ENCODE measurements at regions not wholly inside any gene's neighbourhood (a gene's known extent, or its start where the extent isn't known, plus 50 kb on each side); places are given as distances from the start of the nearest gene placed in this dataset.

- TF ChIP-seq CTCF (IDR thresholded peaks at IDR 0.05; ENCODE audit: insufficient read depth, low read length, poor library complexity, severe bottlenecking), result no peak
- DNase-seq (ENCODE audit: extremely low read depth, insufficient read length), result no peak
- Histone ChIP-seq H3K27me3 (replicated peaks; ENCODE audit: control insufficient read depth, insufficient read depth, low read length) (no peaks in the 10 kb centered on the region), H3K36me3 (ENCODE audit: control insufficient read depth, insufficient read depth, low read length) (no peaks in the 10 kb centered on the region), H3K4me3 (replicated peaks; ENCODE audit: low read depth, low read length) (no peak overlapping the region)
Measured at GRCh38 chr21:28773036-28773435, 219.6 kb downstream of the LTN1 start.

GRCh38 chr21:28771790-28772501 is 220.7 kb downstream of the LTN1 start:
- no peak for DNase-seq (ENCODE audit: extremely low read depth, insufficient read length)
- H3K36me3 ChIP-seq (ENCODE audit: control insufficient read depth, insufficient read depth, low read length), result no peaks in the 10 kb centered on the region
- H3K4me3 ChIP-seq (replicated peaks; ENCODE audit: low read depth, low read length), result no peak overlapping the region
- TF ChIP-seq CTCF (IDR thresholded peaks at IDR 0.05; ENCODE audit: insufficient read depth, low read length, poor library complexity, severe bottlenecking), result no peak
- no peaks in the 10 kb centered on the region for H3K27me3 ChIP-seq (replicated peaks; ENCODE audit: control insufficient read depth, insufficient read depth, low read length)

- no peak for DNase-seq (ENCODE audit: extremely low read depth, insufficient read length)
- H3K4me3 ChIP-seq (replicated peaks; ENCODE audit: low read depth, low read length), result no peak overlapping the region
- TF ChIP-seq CTCF (IDR thresholded peaks at IDR 0.05; ENCODE audit: insufficient read depth, low read length, poor library complexity, severe bottlenecking), result no peak
- H3K36me3 ChIP-seq (ENCODE audit: control insufficient read depth, insufficient read depth, low read length), result no peaks in the 10 kb centered on the region
- H3K27me3 ChIP-seq (replicated peaks; ENCODE audit: control insufficient read depth, insufficient read depth, low read length), result no peaks in the 10 kb centered on the region
Measured at GRCh38 chr21:28770867-28771661, 221.6 kb downstream of the LTN1 start.

- H3K27me3 ChIP-seq (replicated peaks; ENCODE audit: control insufficient read depth, insufficient read depth, low read length), result no peaks in the 10 kb centered on the region
- no peak for TF ChIP-seq CTCF (IDR thresholded peaks at IDR 0.05; ENCODE audit: insufficient read depth, low read length, poor library complexity, severe bottlenecking)
- no peak overlapping the region for H3K4me3 ChIP-seq (replicated peaks; ENCODE audit: low read depth, low read length)
- DNase-seq (ENCODE audit: extremely low read depth, insufficient read length), result no peak
- no peaks in the 10 kb centered on the region for H3K36me3 ChIP-seq (ENCODE audit: control insufficient read depth, insufficient read depth, low read length)
Measured at GRCh38 chr21:28769683-28770082, 223.0 kb downstream of the LTN1 start.

GRCh38 chr21:28768753-28769152 is 223.9 kb downstream of the LTN1 start:
- Histone ChIP-seq H3K4me3 (replicated peaks; ENCODE audit: low read depth, low read length) (no peak overlapping the region), H3K36me3 (ENCODE audit: control insufficient read depth, insufficient read depth, low read length) (no peaks in the 10 kb centered on the region), H3K27me3 (replicated peaks; ENCODE audit: control insufficient read depth, insufficient read depth, low read length) (no peaks in the 10 kb centered on the region)
- no peak for TF ChIP-seq CTCF (IDR thresholded peaks at IDR 0.05; ENCODE audit: insufficient read depth, low read length, poor library complexity, severe bottlenecking)
- no peak for DNase-seq (ENCODE audit: extremely low read depth, insufficient read length)
